HUES48 (cell line): ENCODE measurements at regions not wholly inside any gene's neighbourhood (a gene's known extent, or its start where the extent isn't known, plus 50 kb on each side); places are given as distances from the start of the nearest gene placed in this dataset.
A peak's percentile ranks its signal among the peaks of the same experiment; 100 is the strongest.

Source experiments
- H3K27ac ChIP-seq: one replicate; pipeline ENCODE4 v1.7.0; 2013; ENCODE audit warnings: low read depth, low read length, inconsistent platforms
- H3K27me3 ChIP-seq: 2 replicates; pipeline ENCODE4 v1.6.1; 2013; ENCODE audit warnings: mild to moderate bottlenecking, low read length; ENCODE audit not compliant: control insufficient read depth, insufficient read depth
- H3K36me3 ChIP-seq: 2 replicates; pipeline ENCODE4 v1.6.1; 2013; ENCODE audit warnings: low read length; ENCODE audit not compliant: control insufficient read depth, insufficient read depth
- H3K4me1 ChIP-seq: 2 replicates; pipeline ENCODE4 v1.6.1; 2013; ENCODE audit warnings: mild to moderate bottlenecking, low read length; ENCODE audit not compliant: control insufficient read depth, insufficient read depth
- H3K4me3 ChIP-seq: 2 replicates; pipeline ENCODE4 v1.5.1; 2013; ENCODE audit warnings: mild to moderate bottlenecking, low read depth, low read length
- H3K9ac ChIP-seq: 2 replicates; pipeline ENCODE4 v1.6.1; 2013; ENCODE audit warnings: mild to moderate bottlenecking, low read depth, low read length, moderate library complexity
- H3K9me3 ChIP-seq: 2 replicates; pipeline ENCODE4 v1.6.1; 2013; ENCODE audit warnings: low read length; ENCODE audit not compliant: control insufficient read depth, insufficient read depth

GRCh38 chr2:2633017-2633416 lies 301.9 kb upstream of the MYT1L start:
- no peaks in the 10 kb centered on the region for H3K4me1 ChIP-seq
- no peaks in the 10 kb centered on the region for H3K36me3 ChIP-seq
- H3K27ac ChIP-seq: no peak overlapping the region
- H3K9me3 ChIP-seq: no peaks in the 10 kb centered on the region
- H3K4me3 ChIP-seq: no peak overlapping the region
- no peak overlapping the region for H3K9ac ChIP-seq
- H3K27me3 ChIP-seq: no peaks in the 10 kb centered on the region

- H3K27ac ChIP-seq: no peak overlapping the region
- H3K27me3 ChIP-seq: no peaks in the 10 kb centered on the region
- H3K4me3 ChIP-seq: no peak overlapping the region
- no peaks in the 10 kb centered on the region for H3K9me3 ChIP-seq
- no peaks in the 10 kb centered on the region for H3K36me3 ChIP-seq
- no peak overlapping the region for H3K9ac ChIP-seq
- 0 out of 2 replicates have a peak, but pooled peaks cover 4% of the 10 kb centered on the region for H3K4me1 ChIP-seq
Measured at GRCh38 chr2:2623939-2624338, 292.9 kb upstream of the MYT1L start.

GRCh38 chr2:2621855-2622254 lies 290.8 kb upstream of the MYT1L start:
- no peaks in the 10 kb centered on the region for H3K27me3 ChIP-seq
- no peak overlapping the region for H3K27ac ChIP-seq
- H3K4me3 ChIP-seq: no peak overlapping the region
- no peaks in the 10 kb centered on the region for H3K36me3 ChIP-seq
- H3K4me1 ChIP-seq: 0 out of 2 replicates have a peak, but pooled peaks cover 4% of the 10 kb centered on the region
- no peaks in the 10 kb centered on the region for H3K9me3 ChIP-seq
- no peak overlapping the region for H3K9ac ChIP-seq

GRCh38 chr2:2620604-2621003 lies 289.5 kb upstream of the MYT1L start:
- no peak overlapping the region for H3K4me3 ChIP-seq
- no peak overlapping the region for H3K27ac ChIP-seq
- no peaks in the 10 kb centered on the region for H3K36me3 ChIP-seq
- H3K4me1 ChIP-seq: 0 out of 2 replicates have a peak, but pooled peaks cover 4% of the 10 kb centered on the region
- H3K27me3 ChIP-seq: no peaks in the 10 kb centered on the region
- no peaks in the 10 kb centered on the region for H3K9me3 ChIP-seq
- no peak overlapping the region for H3K9ac ChIP-seq

- H3K9ac ChIP-seq: no peak overlapping the region
- no peaks in the 10 kb centered on the region for H3K36me3 ChIP-seq
- H3K27me3 ChIP-seq: no peaks in the 10 kb centered on the region
- 0 out of 2 replicates have a peak, but pooled peaks cover 4% of the 10 kb centered on the region for H3K4me1 ChIP-seq
- no peak overlapping the region for H3K27ac ChIP-seq
- no peak overlapping the region for H3K4me3 ChIP-seq
- H3K9me3 ChIP-seq: no peaks in the 10 kb centered on the region
Measured at GRCh38 chr2:2619995-2620394, 288.9 kb upstream of the MYT1L start.

- H3K4me3 ChIP-seq: no peak overlapping the region
- no peaks in the 10 kb centered on the region; the same call in 1 of the 2 replicates for H3K9me3 ChIP-seq
- no peak overlapping the region for H3K9ac ChIP-seq
- H3K36me3 ChIP-seq: no peaks in the 10 kb centered on the region
- H3K4me1 ChIP-seq: 0 out of 2 replicates have a peak, but pooled peaks cover 3% of the 10 kb centered on the region
- H3K27ac ChIP-seq: no peak overlapping the region
- H3K27me3 ChIP-seq: no peaks in the 10 kb centered on the region
Measured at GRCh38 chr2:2614452-2614851, 283.4 kb upstream of the MYT1L start.

- no peak overlapping the region for H3K9ac ChIP-seq
Measured at GRCh38 chr2:2613279-2614199, 282.5 kb upstream of the MYT1L start.

GRCh38 chr2:2610751-2611150 lies 279.7 kb upstream of the MYT1L start:
- H3K27me3 ChIP-seq: no peaks in the 10 kb centered on the region
- no peak overlapping the region for H3K4me3 ChIP-seq
- H3K9ac ChIP-seq: no peak overlapping the region
- H3K4me1 ChIP-seq: 0 out of 2 replicates have a peak, but pooled peaks cover 3% of the 10 kb centered on the region
- no peak overlapping the region for H3K27ac ChIP-seq
- H3K9me3 ChIP-seq: no peaks in the 10 kb centered on the region; the same call in 1 of the 2 replicates
- H3K36me3 ChIP-seq: no peaks in the 10 kb centered on the region

More at GRCh38 chr2:2613279-2614199, 282.5 kb upstream of the MYT1L start:
- Histone ChIP-seq H3K27me3 (no peaks in the 10 kb centered on the region), H3K36me3 (no peaks in the 10 kb centered on the region), H3K27ac (no peak overlapping the region), H3K4me3 (peak overlapping the region; percentile 57), H3K4me1 (0 out of 2 replicates have a peak, but pooled peaks cover 3% of the 10 kb centered on the region), H3K9me3 (no peaks in the 10 kb centered on the region; the same call in 1 of the 2 replicates)

GRCh38 chr2:2600366-2600765 lies 269.3 kb upstream of the MYT1L start:
- H3K27me3 ChIP-seq: no peaks in the 10 kb centered on the region
- H3K9me3 ChIP-seq: no peaks in the 10 kb centered on the region
- H3K36me3 ChIP-seq: no peaks in the 10 kb centered on the region
- H3K4me1 ChIP-seq: no peaks in the 10 kb centered on the region
- no peak overlapping the region for H3K27ac ChIP-seq
- no peak overlapping the region for H3K9ac ChIP-seq
- H3K4me3 ChIP-seq: no peak overlapping the region

- no peak overlapping the region for H3K9ac ChIP-seq
- no peak overlapping the region for H3K4me3 ChIP-seq
- H3K36me3 ChIP-seq: no peaks in the 10 kb centered on the region
- H3K9me3 ChIP-seq: no peaks in the 10 kb centered on the region
- no peak overlapping the region for H3K27ac ChIP-seq
- no peaks in the 10 kb centered on the region for H3K4me1 ChIP-seq
- H3K27me3 ChIP-seq: no peaks in the 10 kb centered on the region
Measured at GRCh38 chr2:2599441-2599840, 268.4 kb upstream of the MYT1L start.

GRCh38 chr2:2597712-2598111 lies 266.6 kb upstream of the MYT1L start:
- no peaks in the 10 kb centered on the region for H3K36me3 ChIP-seq
- H3K27ac ChIP-seq: no peak overlapping the region
- H3K4me1 ChIP-seq: no peaks in the 10 kb centered on the region
- no peaks in the 10 kb centered on the region for H3K27me3 ChIP-seq
- no peak overlapping the region for H3K9ac ChIP-seq
- no peak overlapping the region for H3K4me3 ChIP-seq
- H3K9me3 ChIP-seq: no peaks in the 10 kb centered on the region
